Mesenchymal stem cell (in vitro differentiated cells and primary cell): ENCODE measurements at regions not wholly inside any gene's neighbourhood (a gene's known extent, or its start where the extent isn't known, plus 50 kb on each side); places are given as distances from the start of the nearest gene placed in this dataset.
A peak's percentile ranks its signal among the peaks of the same experiment; 100 is the strongest.

Experiments
- DNase-seq: peaks from one replicate; pipeline ENCODE4 v3.0.0-alpha.2; 2013
- H2AFZ ChIP-seq: one replicate; pipeline ENCODE4 v1.6.1; 2013; ENCODE audit warnings: low read depth, mild to moderate bottlenecking, control low read depth, inconsistent platforms, low read length, moderate library complexity
- H2AK5ac ChIP-seq: 2 replicates; pipeline ENCODE4 v1.6.1; 2013; ENCODE audit warnings: low read length, moderate library complexity, mild to moderate bottlenecking, inconsistent platforms; ENCODE audit not compliant: severe bottlenecking
- H2BK120ac ChIP-seq: one replicate; pipeline ENCODE4 v1.6.1; 2013; ENCODE audit warnings: low read depth, mild to moderate bottlenecking, inconsistent platforms, low read length, moderate library complexity
- H2BK12ac ChIP-seq, 2 experiments: one replicate each; pipeline ENCODE4 v1.6.1; 2013; ENCODE audit warnings: inconsistent platforms in 2 of 2, low read length in 2 of 2, mild to moderate bottlenecking in 2 of 2, moderate library complexity in 2 of 2, control low read depth in 1 of 2
- H2BK15ac ChIP-seq: one replicate; pipeline ENCODE4 v1.6.1; 2013; ENCODE audit warnings: mild to moderate bottlenecking, low read depth, inconsistent platforms; ENCODE audit not compliant: poor library complexity, severe bottlenecking
- H2BK5ac ChIP-seq: 2 replicates; pipeline ENCODE4 v1.6.1; 2013; ENCODE audit warnings: low read depth, mild to moderate bottlenecking, low read length, control low read depth, inconsistent platforms; ENCODE audit not compliant: poor library complexity, severe bottlenecking
- H3K14ac ChIP-seq, 2 experiments: one replicate each; pipeline ENCODE4 v1.6.1; 2013; ENCODE audit warnings: inconsistent platforms in 2 of 2, low read length in 2 of 2, control low read depth in 1 of 2, mild to moderate bottlenecking in 1 of 2, moderate library complexity in 1 of 2
- H3K18ac ChIP-seq, 2 experiments: one replicate each; pipeline ENCODE4 v1.6.1; 2013; ENCODE audit warnings: inconsistent platforms in 2 of 2, low read length in 2 of 2, control low read depth in 1 of 2, low read depth in 1 of 2, mild to moderate bottlenecking in 1 of 2
- H3K23ac ChIP-seq, 2 experiments: one replicate each; pipeline ENCODE4 v1.6.1; 2013; ENCODE audit warnings: inconsistent platforms in 2 of 2, low read length in 2 of 2, mild to moderate bottlenecking in 2 of 2, moderate library complexity in 2 of 2, control low read depth in 1 of 2
- H3K27ac ChIP-seq: 2 replicates; pipeline ENCODE4 v1.5.1; 2013; ENCODE audit warnings: mild to moderate bottlenecking, moderate library complexity, low read length, control low read depth, inconsistent platforms; ENCODE audit not compliant: poor library complexity, severe bottlenecking
- H3K27me3 ChIP-seq, 2 experiments: 2 replicates each; pipeline versions ENCODE4 v1.6.1 to v1.7.0; 2013; ENCODE audit warnings: low read length in 2 of 2, mild to moderate bottlenecking in 2 of 2, moderate library complexity in 2 of 2, control low read depth in 1 of 2, inconsistent platforms in 1 of 2; ENCODE audit not compliant: control insufficient read depth in 1 of 2, insufficient read depth in 1 of 2
- H3K36me3 ChIP-seq, 2 experiments: 2 replicates each; pipeline versions ENCODE4 v1.6.1 to v1.7.0; 2013; ENCODE audit warnings: low read length in 2 of 2, control low read depth in 1 of 2, inconsistent platforms in 1 of 2, low read depth in 1 of 2, mild to moderate bottlenecking in 1 of 2; ENCODE audit not compliant: insufficient read depth in 2 of 2, control insufficient read depth in 1 of 2
- H3K4ac ChIP-seq, 2 experiments: one replicate each; pipeline ENCODE4 v1.6.1; 2013; ENCODE audit warnings: inconsistent platforms in 2 of 2, low read length in 2 of 2, mild to moderate bottlenecking in 2 of 2, moderate library complexity in 2 of 2, control low read depth in 1 of 2, low read depth in 1 of 2
- H3K4me1 ChIP-seq: 2 replicates; pipeline ENCODE4 v1.6.1; 2013; ENCODE audit warnings: low read depth, low read length, control low read depth; ENCODE audit not compliant: control insufficient read depth, insufficient read depth
- H3K4me2 ChIP-seq: 2 replicates; pipeline ENCODE4 v1.6.1; 2013; ENCODE audit warnings: low read length, mild to moderate bottlenecking, inconsistent platforms; ENCODE audit not compliant: poor library complexity, severe bottlenecking
- H3K4me3 ChIP-seq, 2 experiments: 2 replicates each; pipeline versions ENCODE4 v1.5.1 to v1.7.0; 2013; ENCODE audit warnings: low read length in 2 of 2, mild to moderate bottlenecking in 2 of 2, control low read depth in 1 of 2, low read depth in 1 of 2; ENCODE audit not compliant: insufficient read depth in 1 of 2
- H3K79me1 ChIP-seq: replicated peaks from 2 replicates; pipeline ENCODE4 v1.6.1; 2013; ENCODE audit warnings: mild to moderate bottlenecking, control low read depth, low read length, inconsistent platforms; ENCODE audit not compliant: poor library complexity, severe bottlenecking
- H3K9ac ChIP-seq: 2 replicates; pipeline ENCODE4 v1.7.0; 2013; ENCODE audit warnings: mild to moderate bottlenecking, low read length, moderate library complexity
- H3K9me3 ChIP-seq: 2 replicates; pipeline ENCODE4 v1.7.0; 2013; ENCODE audit warnings: mild to moderate bottlenecking, low read length; ENCODE audit not compliant: control insufficient read depth
- H4K8ac ChIP-seq: one replicate; pipeline ENCODE4 v1.6.1; 2013; ENCODE audit warnings: inconsistent platforms, mild to moderate bottlenecking, low read length, moderate library complexity
- H4K91ac ChIP-seq: one replicate; pipeline ENCODE4 v1.6.1; 2013; ENCODE audit warnings: mild to moderate bottlenecking, low read length, inconsistent platforms
- WGBS: methylation state at CpG from one replicate; pipeline ENCODE4 v1.1.7; 2013; ENCODE audit warnings: mixed read lengths; 5-methylcytosine and 5-hydroxymethylcytosine counted together

DNA sequence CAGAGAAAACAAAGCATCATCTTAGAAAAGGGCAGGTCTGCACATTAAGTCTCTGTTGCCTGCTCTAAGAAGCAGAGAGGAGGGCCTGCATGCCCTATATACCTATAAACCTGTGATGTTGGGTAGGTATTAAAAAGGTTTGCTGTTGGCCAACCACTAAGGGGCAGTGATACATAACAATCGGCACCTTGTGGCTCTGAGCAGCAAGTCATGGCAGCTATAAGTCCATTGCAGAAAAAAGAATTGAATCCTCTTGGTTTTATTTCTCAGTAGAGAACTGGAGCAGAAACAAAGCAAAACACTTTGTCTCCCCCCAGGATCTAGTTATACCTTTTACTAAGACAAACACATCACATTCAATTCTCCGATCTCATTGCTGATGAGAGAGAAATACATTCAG lies 1364.4 kb downstream of the STIM2 start:
- no peaks in the 10 kb centered on the region for H3K4me1 ChIP-seq
- no peak overlapping the region for H2AFZ ChIP-seq
- no peaks in the 10 kb centered on the region for H3K36me3 ChIP-seq
- H2BK5ac ChIP-seq, result no peak overlapping the region
- H4K8ac ChIP-seq, result no peak overlapping the region
- no peak overlapping the region for H3K18ac ChIP-seq
- H3K14ac ChIP-seq, result no peak overlapping the region
- no peak overlapping the region for H3K9ac ChIP-seq
- H3K4ac ChIP-seq, result no peak overlapping the region
- H4K91ac ChIP-seq, result no peak overlapping the region
- H3K79me1 ChIP-seq, result no peaks in the 10 kb centered on the region
- H3K27ac ChIP-seq, result no peak overlapping the region
- no peak overlapping the region for H3K4me3 ChIP-seq
- 94% methylated on average over 2 of the region's 2 CpGs for WGBS
- no peak overlapping the region for H3K4me2 ChIP-seq
- no peak overlapping the region for H2BK120ac ChIP-seq
- no peaks in the 10 kb centered on the region for H3K27me3 ChIP-seq
- DNase-seq, result peak; percentile 29
- no peak overlapping the region for H2AK5ac ChIP-seq
- H2BK15ac ChIP-seq, result no peak overlapping the region
- no peaks in the 10 kb centered on the region for H3K9me3 ChIP-seq
- H2BK12ac ChIP-seq, result no peak overlapping the region
- no peak overlapping the region for H3K23ac ChIP-seq

DNA sequence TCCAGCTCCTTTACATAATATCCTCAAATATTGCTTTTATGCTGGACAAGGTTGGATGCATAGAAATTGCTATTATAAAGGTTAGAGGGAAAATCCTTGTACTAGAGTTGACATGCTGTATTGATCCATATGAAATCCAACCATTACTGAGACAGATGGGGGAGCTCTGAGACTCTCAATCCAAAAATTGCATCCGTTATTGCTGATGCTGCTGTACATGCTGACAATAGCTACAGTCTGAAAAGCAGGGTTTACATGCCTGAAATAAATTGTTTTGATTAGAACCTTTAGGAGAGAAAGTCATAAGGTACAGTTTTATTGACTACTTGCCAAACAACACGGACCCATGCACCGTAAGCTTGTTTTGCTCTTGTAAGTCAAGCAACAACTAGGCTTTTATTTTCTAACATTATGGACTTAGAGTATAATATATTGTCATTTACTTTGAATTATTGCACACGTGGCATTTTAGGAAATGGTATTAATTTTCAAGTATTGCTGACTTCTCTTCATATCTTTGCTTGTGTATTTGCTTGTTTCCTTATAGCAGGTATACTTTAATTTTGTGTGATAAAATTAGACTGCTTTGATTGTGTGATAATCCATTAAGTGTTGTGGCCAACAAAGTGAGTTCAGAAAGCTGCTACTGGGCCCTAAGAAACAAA lies 1365.2 kb downstream of the STIM2 start:
- WGBS, result 81% methylated on average over 1 of the region's 4 CpGs
- no peak overlapping the region for H3K9ac ChIP-seq
- no peak overlapping the region for H2AFZ ChIP-seq
- no peaks in the 10 kb centered on the region for H3K4me1 ChIP-seq
- H3K36me3 ChIP-seq, result no peaks in the 10 kb centered on the region
- H2AK5ac ChIP-seq, result no peak overlapping the region
- no peaks in the 10 kb centered on the region for H3K27me3 ChIP-seq
- no peak overlapping the region for H4K8ac ChIP-seq
- no peak overlapping the region for H3K18ac ChIP-seq
- no peaks in the 10 kb centered on the region for H3K9me3 ChIP-seq
- H3K4ac ChIP-seq, result no peak overlapping the region
- H3K27ac ChIP-seq, result no peak overlapping the region
- no peak overlapping the region for H4K91ac ChIP-seq
- H3K4me3 ChIP-seq, result no peak overlapping the region
- H3K23ac ChIP-seq, result no peak overlapping the region
- DNase-seq, result no peak
- no peak overlapping the region for H2BK5ac ChIP-seq
- no peak overlapping the region for H2BK15ac ChIP-seq
- no peaks in the 10 kb centered on the region for H3K79me1 ChIP-seq
- no peak overlapping the region for H2BK120ac ChIP-seq
- no peak overlapping the region for H3K14ac ChIP-seq
- H3K4me2 ChIP-seq, result no peak overlapping the region
- no peak overlapping the region for H2BK12ac ChIP-seq

DNA sequence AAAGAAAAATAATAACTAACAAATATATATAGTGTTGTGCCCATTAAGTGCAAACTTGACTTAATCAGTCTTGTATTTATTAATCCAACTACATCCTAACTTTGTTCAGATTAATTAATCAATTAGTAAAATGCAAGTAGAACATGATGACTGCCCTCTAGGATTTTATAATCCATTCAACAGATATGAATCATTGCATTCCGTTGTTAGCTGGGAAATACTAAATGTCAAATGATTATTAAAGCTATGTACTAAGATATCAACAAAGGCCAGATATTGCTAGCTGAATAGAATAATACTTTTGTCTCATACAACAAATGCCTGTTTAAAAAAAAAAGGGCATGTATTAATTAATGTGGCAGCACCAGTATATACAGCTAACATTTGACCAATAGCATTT lies 1366.3 kb downstream of the STIM2 start:
- no peaks in the 10 kb centered on the region for H3K9me3 ChIP-seq
- WGBS, result 0% methylated on average over 1 of the region's 1 CpG
- no peak overlapping the region for H3K18ac ChIP-seq
- no peak for DNase-seq
- no peak overlapping the region for H3K14ac ChIP-seq
- no peak overlapping the region for H4K91ac ChIP-seq
- no peak overlapping the region for H3K9ac ChIP-seq
- H3K4me3 ChIP-seq, result no peak overlapping the region
- H2BK120ac ChIP-seq, result no peak overlapping the region
- no peak overlapping the region for H3K27ac ChIP-seq
- no peaks in the 10 kb centered on the region for H3K27me3 ChIP-seq
- H3K36me3 ChIP-seq, result no peaks in the 10 kb centered on the region
- no peaks in the 10 kb centered on the region for H3K4me1 ChIP-seq
- no peak overlapping the region for H2AFZ ChIP-seq
- H2BK12ac ChIP-seq, result no peak overlapping the region
- no peak overlapping the region for H3K4ac ChIP-seq
- no peak overlapping the region for H2BK5ac ChIP-seq
- H2AK5ac ChIP-seq, result no peak overlapping the region
- no peak overlapping the region for H3K4me2 ChIP-seq
- no peaks in the 10 kb centered on the region for H3K79me1 ChIP-seq
- no peak overlapping the region for H2BK15ac ChIP-seq
- H3K23ac ChIP-seq, result no peak overlapping the region
- H4K8ac ChIP-seq, result no peak overlapping the region

DNA sequence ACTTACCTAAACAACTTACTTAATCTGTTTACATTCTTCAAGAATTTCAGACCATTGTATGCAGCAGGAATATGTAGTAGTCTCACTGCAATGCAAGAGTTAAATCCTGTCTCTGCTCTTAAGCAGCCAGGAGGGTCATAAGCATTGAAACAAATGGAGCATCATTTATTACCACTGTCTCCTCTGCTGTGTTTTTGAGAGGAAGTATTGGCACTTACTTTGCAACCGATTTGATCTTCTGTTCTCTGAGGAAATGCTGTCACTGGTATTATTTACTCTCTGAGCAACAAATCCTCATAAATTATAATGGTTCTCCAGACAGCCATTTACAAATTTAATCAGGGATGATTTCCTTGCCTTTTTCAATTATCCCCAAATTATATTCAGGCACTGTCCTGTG lies 1367.1 kb downstream of the STIM2 start:
- Histone ChIP-seq H3K4ac (no peak overlapping the region), H3K79me1 (no peaks in the 10 kb centered on the region), H2BK12ac (no peak overlapping the region), H3K9me3 (no peaks in the 10 kb centered on the region), H2AFZ (no peak overlapping the region), H3K4me3 (no peak overlapping the region), H4K8ac (no peak overlapping the region), H2BK120ac (no peak overlapping the region), H3K27me3 (no peaks in the 10 kb centered on the region), H3K4me2 (no peak overlapping the region), H2AK5ac (no peak overlapping the region), H3K18ac (no peak overlapping the region), H3K23ac (no peak overlapping the region), H2BK15ac (no peak overlapping the region), H3K9ac (no peak overlapping the region), H3K4me1 (no peaks in the 10 kb centered on the region), H2BK5ac (no peak overlapping the region), H3K36me3 (no peaks in the 10 kb centered on the region), H3K27ac (no peak overlapping the region), H3K14ac (no peak overlapping the region), H4K91ac (no peak overlapping the region)
- 0% methylated on average over 1 of the region's 1 CpG for WGBS
- DNase-seq, result no peak
